IgD-negative memory B cell (primary cell): ENCODE measurements at regions not wholly inside any gene's neighbourhood (a gene's known extent, or its start where the extent isn't known, plus 50 kb on each side); places are given as distances from the start of the nearest gene placed in this dataset.

Experiments
- H3K27ac Mint-ChIP-seq, 3 donors: one replicate each; pipeline ENCODE4 v1.8.0; 2020 to 2022; ENCODE audit warnings: mild to moderate bottlenecking in 3 of 3, mixed read lengths in 3 of 3, moderate library complexity in 1 of 3
- H3K27me3 Mint-ChIP-seq: one replicate; pipeline ENCODE4 v1.8.0; 2021; ENCODE audit warnings: mixed read lengths
- H3K36me3 Mint-ChIP-seq: one replicate; pipeline ENCODE4 v1.8.0; 2020; ENCODE audit warnings: mild to moderate bottlenecking, mixed read lengths
- H3K4me1 Mint-ChIP-seq, 3 donors: one replicate each; pipeline ENCODE4 v1.8.0; 2020 to 2022; ENCODE audit warnings: mixed read lengths in 3 of 3, mild to moderate bottlenecking in 1 of 3
- H3K4me3 Mint-ChIP-seq, 4 donors: one replicate each; pipeline ENCODE4 v1.8.0; 2020 to 2022; ENCODE audit warnings: mild to moderate bottlenecking in 4 of 4, mixed read lengths in 4 of 4, moderate library complexity in 3 of 4
- H3K9me3 Mint-ChIP-seq, 3 donors: one replicate each; pipeline ENCODE4 v1.8.0; 2020 to 2021; ENCODE audit warnings: mixed read lengths in 3 of 3, mild to moderate bottlenecking in 1 of 3

DNA sequence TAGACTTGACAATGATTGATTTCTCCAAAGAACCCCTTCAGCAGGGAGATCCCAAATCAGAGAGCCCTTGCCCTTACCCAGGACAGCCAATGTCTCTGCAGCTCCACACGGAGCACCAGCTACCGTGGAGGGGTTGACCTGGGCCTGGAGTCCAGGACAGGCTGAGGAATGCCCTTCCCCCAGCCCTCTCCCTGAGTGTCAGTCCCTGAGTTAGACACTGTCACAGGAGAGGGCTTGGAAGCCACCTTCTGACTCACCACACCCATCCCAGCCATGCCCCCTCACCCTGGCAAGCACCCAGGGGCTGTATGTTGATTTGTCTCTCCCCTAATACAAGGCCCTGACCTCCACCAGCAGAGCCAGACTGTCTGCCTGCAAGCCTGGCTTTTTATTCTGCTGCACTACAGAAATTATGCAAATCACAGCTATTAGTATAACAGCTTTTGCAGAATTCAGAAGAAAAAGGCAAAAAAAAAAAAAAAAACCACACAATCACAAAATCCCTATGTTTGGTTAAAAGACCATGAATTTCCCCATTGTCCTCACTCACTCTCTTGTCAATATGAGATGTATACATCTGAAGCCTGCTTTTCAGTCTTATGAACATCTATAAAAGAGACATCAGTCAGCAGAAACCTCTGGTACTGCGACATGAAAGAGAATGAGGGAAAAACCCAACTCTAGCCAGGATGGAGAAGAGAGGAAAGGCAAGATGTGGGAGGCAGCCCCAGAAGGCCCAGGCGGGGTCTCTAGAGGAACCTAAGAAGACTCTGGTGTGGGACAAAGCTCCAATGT lies 240.7 kb downstream of the UQCRFS1 start:
- Mint-ChIP-seq H3K36me3 (no peaks in the 10 kb centered on the region), H3K4me3 (no peak overlapping the region), H3K27ac (no peak overlapping the region), H3K27me3 (no peaks in the 10 kb centered on the region), H3K4me1 (no peaks in the 10 kb centered on the region), H3K9me3 (peaks cover 0 to 4% (median 3%) of the 10 kb centered on the region in 3 donors)

- no peak overlapping the region for H3K4me3 Mint-ChIP-seq
- H3K27ac Mint-ChIP-seq, result no peak overlapping the region
- no peaks in the 10 kb centered on the region for H3K27me3 Mint-ChIP-seq
- no peaks in the 10 kb centered on the region for H3K4me1 Mint-ChIP-seq
- no peaks in the 10 kb centered on the region for H3K36me3 Mint-ChIP-seq
- H3K9me3 Mint-ChIP-seq, result peaks cover 0 to 6% (median 3%) of the 10 kb centered on the region in 3 donors
Observed at GRCh38 chr19:28971513-28971912, 241.4 kb downstream of the UQCRFS1 start.

DNA sequence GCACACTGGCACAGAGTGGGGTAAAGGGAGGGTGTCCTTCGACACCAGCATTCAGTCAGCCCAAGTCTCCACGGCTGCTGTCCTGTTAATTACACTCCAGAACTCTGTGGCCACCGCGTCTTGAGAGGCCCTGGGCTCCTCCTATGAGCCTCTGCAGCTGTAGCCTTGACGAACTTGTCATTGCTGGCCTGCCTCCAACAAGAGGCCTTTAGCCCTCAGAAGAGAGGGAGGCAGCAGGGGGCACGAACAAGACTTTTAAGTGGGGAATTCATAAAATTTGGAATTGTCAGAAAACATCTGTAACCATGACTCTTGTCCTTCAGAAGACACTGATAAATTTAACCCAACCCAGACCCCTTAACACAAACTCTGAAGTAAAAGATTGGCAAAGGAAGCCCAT lies 241.9 kb downstream of the UQCRFS1 start:
- no peaks in the 10 kb centered on the region for H3K36me3 Mint-ChIP-seq

GRCh38 chr19:28968721-28969120 lies 244.2 kb downstream of the UQCRFS1 start:
- H3K9me3 Mint-ChIP-seq, result peaks cover 0 to 6% (median 2%) of the 10 kb centered on the region in 3 donors
- no peak overlapping the region for H3K27ac Mint-ChIP-seq
- H3K4me3 Mint-ChIP-seq, result no peak overlapping the region
- no peaks in the 10 kb centered on the region for H3K27me3 Mint-ChIP-seq
- H3K4me1 Mint-ChIP-seq, result no peaks in the 10 kb centered on the region
- no peaks in the 10 kb centered on the region for H3K36me3 Mint-ChIP-seq

More for the DNA sequence above, 241.9 kb downstream of the UQCRFS1 start:
- Mint-ChIP-seq H3K27ac (no peak overlapping the region), H3K9me3 (peaks cover 0 to 6% (median 3%) of the 10 kb centered on the region in 3 donors), H3K27me3 (no peaks in the 10 kb centered on the region), H3K4me1 (no peaks in the 10 kb centered on the region), H3K4me3 (peak overlapping the region in 1 of 4 donors; percentile 39)

DNA sequence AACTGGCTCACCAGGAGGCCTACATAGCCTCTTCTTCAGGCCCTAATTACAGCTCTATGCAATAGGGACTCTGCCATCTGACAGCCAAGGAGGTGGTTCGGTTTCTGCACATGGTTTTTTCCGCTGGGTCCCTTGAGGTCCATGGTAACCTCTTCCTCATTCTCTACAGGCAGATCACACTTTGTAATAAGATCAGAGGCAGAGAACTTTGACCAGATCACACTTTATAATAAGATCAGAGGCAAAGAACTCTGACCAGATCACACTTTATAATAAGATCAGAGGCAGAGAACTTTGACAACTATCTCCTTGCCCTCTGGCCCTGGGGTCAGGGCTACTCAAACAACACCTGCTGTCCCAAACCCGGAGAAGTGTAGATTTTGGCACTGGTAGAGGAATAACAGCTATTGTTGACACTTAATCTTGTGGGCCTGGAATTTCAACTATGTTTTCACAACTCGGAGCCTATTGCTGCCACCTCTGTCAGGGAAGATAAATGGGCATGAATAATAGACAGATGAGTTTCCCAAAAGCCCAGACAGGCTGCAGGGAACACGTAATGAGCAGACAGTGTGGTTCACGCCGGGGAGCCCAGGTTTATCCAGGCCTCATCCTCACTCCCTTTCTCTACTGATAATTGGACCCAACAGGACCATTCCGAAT lies 246.1 kb downstream of the UQCRFS1 start:
- Mint-ChIP-seq H3K9me3 (peaks cover 0 to 6% (median 2%) of the 10 kb centered on the region in 3 donors), H3K36me3 (no peaks in the 10 kb centered on the region), H3K4me1 (no peaks in the 10 kb centered on the region), H3K4me3 (no peak overlapping the region), H3K27me3 (no peaks in the 10 kb centered on the region), H3K27ac (no peak overlapping the region)

- Mint-ChIP-seq H3K4me1 (no peaks in the 10 kb centered on the region), H3K36me3 (no peaks in the 10 kb centered on the region), H3K9me3 (peaks cover 0 to 6% (median 2%) of the 10 kb centered on the region in 3 donors), H3K27me3 (no peaks in the 10 kb centered on the region), H3K4me3 (no peak overlapping the region), H3K27ac (no peak overlapping the region)
Observed at GRCh38 chr19:28964500-28964899, 248.5 kb downstream of the UQCRFS1 start.

GRCh38 chr19:28963486-28964250 lies 249.3 kb downstream of the UQCRFS1 start:
- Mint-ChIP-seq H3K9me3 (peaks cover 0 to 6% (median 2%) of the 10 kb centered on the region in 3 donors), H3K27ac (no peak overlapping the region), H3K4me1 (no peaks in the 10 kb centered on the region), H3K36me3 (no peaks in the 10 kb centered on the region), H3K27me3 (no peaks in the 10 kb centered on the region), H3K4me3 (no peak overlapping the region)

DNA sequence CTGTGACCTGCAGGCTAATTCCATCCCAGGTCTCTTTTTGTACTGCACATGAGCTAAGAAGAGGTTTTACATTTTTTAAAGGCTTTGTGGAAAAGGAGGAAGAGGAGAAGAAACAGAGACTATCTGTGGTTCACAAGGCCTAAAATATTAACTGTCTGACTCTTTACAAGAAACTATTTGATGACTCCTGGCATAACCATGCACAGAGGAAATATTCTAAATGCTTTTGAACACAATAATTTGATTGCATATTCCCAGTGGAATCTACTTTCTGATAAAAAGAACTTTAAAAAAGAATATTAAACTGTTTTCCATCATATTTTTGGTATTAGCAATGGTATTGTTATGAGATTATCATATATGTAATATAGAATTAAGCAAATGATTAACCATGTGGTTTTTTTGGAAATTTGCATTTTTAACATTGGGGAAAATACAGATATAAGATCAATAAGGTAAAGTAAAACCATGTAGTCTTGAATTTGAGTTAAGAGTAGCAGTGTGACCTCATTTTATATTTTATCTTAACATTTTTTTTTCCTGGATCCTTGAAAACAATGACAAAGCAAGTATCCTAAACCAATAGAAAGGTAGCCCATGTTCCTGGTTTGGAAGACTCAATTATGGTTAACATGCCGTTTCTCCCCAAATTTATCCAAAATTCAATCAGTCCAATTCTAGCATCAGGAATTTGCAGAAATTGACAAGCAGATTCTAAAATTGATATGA lies 251.0 kb downstream of the UQCRFS1 start:
- H3K4me1 Mint-ChIP-seq, result no peaks in the 10 kb centered on the region

GRCh38 chr19:28960986-28961705 lies 251.8 kb downstream of the UQCRFS1 start:
- Mint-ChIP-seq H3K9me3 (peaks cover 0 to 2% (median 1%) of the 10 kb centered on the region in 3 donors), H3K27me3 (no peaks in the 10 kb centered on the region), H3K27ac (no peak overlapping the region), H3K4me1 (no peaks in the 10 kb centered on the region), H3K4me3 (no peak overlapping the region), H3K36me3 (no peaks in the 10 kb centered on the region)

More for the DNA sequence above, 251.0 kb downstream of the UQCRFS1 start:
- Mint-ChIP-seq H3K36me3 (no peaks in the 10 kb centered on the region), H3K4me3 (no peak overlapping the region), H3K9me3 (peaks cover 0 to 2% (median 1%) of the 10 kb centered on the region in 3 donors), H3K27me3 (no peaks in the 10 kb centered on the region), H3K27ac (no peak overlapping the region)

- Mint-ChIP-seq H3K36me3 (no peaks in the 10 kb centered on the region), H3K4me3 (no peak overlapping the region), H3K9me3 (peaks cover 0 to 2% (median 1%) of the 10 kb centered on the region in 3 donors), H3K4me1 (no peaks in the 10 kb centered on the region), H3K27ac (no peak overlapping the region), H3K27me3 (no peaks in the 10 kb centered on the region)
Observed at GRCh38 chr19:28960586-28960985, 252.4 kb downstream of the UQCRFS1 start.

GRCh38 chr19:28956961-28957360 lies 256.0 kb downstream of the UQCRFS1 start:
- no peaks in the 10 kb centered on the region for H3K4me1 Mint-ChIP-seq
- peaks cover 1 to 4% (median 3%) of the 10 kb centered on the region in 3 donors for H3K9me3 Mint-ChIP-seq
- no peaks in the 10 kb centered on the region for H3K27me3 Mint-ChIP-seq
- H3K4me3 Mint-ChIP-seq, result no peak overlapping the region
- no peak overlapping the region for H3K27ac Mint-ChIP-seq
- H3K36me3 Mint-ChIP-seq, result no peaks in the 10 kb centered on the region

DNA sequence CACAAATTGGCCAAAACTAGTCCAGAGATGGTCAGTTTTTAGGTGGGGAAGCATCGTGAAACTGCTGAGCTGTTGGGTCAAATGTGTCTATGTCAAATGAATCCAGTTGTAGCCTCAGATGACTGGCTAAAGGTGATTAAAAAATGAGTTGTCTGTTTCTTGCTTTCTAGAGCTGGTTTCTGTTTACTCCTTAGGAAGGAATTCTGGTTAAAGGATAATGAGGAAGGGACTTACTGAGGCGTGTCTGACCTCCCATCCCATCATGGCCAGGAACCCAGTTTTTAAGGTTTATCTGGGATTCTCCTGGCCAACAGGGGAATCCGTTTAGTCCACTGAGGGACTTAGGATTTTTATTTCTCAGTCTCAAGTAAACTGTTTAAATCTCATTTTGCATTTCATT lies 256.5 kb downstream of the UQCRFS1 start:
- no peak overlapping the region for H3K4me3 Mint-ChIP-seq
- no peaks in the 10 kb centered on the region for H3K36me3 Mint-ChIP-seq
- H3K27me3 Mint-ChIP-seq, result no peaks in the 10 kb centered on the region
- no peak overlapping the region for H3K27ac Mint-ChIP-seq
- H3K9me3 Mint-ChIP-seq, result peaks cover 1 to 4% (median 4%) of the 10 kb centered on the region in 3 donors
- H3K4me1 Mint-ChIP-seq, result no peaks in the 10 kb centered on the region

DNA sequence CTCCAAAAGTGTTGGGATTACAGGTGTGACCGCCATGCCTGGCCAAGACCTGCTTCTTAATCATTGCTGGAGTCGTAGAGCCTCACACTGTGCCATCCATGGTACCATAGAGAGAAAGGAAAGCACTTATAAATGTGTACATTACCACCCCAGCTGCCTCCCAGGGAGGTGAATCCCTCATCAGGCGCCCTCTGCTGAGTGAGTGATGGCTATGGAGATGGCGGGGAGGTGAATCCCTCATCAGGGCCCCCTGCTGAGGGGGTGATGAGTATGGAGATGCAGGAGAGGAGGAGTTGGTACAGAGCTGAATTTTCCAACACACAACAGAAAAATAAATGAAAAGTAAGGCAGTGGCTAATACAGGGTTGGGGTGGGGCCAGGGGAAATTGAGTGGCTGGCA lies 263.4 kb downstream of the UQCRFS1 start:
- Mint-ChIP-seq H3K36me3 (peaks cover 1% of the 10 kb centered on the region), H3K27ac (peak overlapping the region in 1 of 3 donors; percentile 57), H3K4me3 (no peak overlapping the region), H3K4me1 (no peaks in the 10 kb centered on the region), H3K27me3 (no peaks in the 10 kb centered on the region), H3K9me3 (peaks cover 7 to 22% (median 9%) of the 10 kb centered on the region in 3 donors)

- Mint-ChIP-seq H3K4me3 (peak overlapping the region in 1 of 4 donors; percentile 47), H3K36me3 (peaks cover 1% of the 10 kb centered on the region), H3K4me1 (no peaks in the 10 kb centered on the region), H3K27me3 (no peaks in the 10 kb centered on the region), H3K27ac (no peak overlapping the region), H3K9me3 (peaks cover 7 to 23% (median 10%) of the 10 kb centered on the region in 3 donors)
Observed at GRCh38 chr19:28949027-28949426, 263.9 kb downstream of the UQCRFS1 start.
